C4-2B (cell line): ENCODE measurements at regions not wholly inside any gene's neighbourhood (a gene's known extent, or its start where the extent isn't known, plus 50 kb on each side); places are given as distances from the start of the nearest gene placed in this dataset.

ENCODE experiments used
- H3K27ac ChIP-seq: fragments of 450-650 bp; 2 replicates; pipeline ENCODE4 v1.5.1; 2017
- ZFX ChIP-seq: fragments of 450-650 bp; IDR thresholded peaks from 2 replicates; pipeline ENCODE4 v1.6.1; 2017
- TF ChIP-seq, protein P1 (sequence below): fragments of 450-650 bp; conservative IDR thresholded peaks from 2 replicates; pipeline ENCODE4 v1.5.1; 2017; ENCODE audit warnings: mild to moderate bottlenecking

DNA sequence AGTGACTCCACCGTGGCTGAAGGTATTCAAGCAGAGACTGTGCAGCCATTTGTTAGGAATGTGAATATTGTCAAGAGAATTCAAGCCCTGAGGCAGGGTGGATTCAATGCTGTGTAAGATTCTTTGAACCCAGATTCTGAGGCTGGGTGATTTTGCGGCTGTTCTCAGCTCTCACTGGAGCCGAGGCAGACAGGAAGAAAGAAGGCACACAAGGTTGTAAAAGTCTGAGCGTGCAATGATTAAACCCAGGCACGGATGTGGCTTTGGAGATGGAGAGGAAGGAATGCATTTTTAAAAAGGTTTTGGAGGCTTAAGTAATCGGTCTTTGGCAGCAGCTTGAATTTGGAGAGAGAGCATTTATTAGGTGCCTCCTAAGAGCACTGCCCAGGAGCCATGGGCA lies 187.9 kb downstream of the KATNAL1 start:
- TF ChIP-seq, protein P1, sequence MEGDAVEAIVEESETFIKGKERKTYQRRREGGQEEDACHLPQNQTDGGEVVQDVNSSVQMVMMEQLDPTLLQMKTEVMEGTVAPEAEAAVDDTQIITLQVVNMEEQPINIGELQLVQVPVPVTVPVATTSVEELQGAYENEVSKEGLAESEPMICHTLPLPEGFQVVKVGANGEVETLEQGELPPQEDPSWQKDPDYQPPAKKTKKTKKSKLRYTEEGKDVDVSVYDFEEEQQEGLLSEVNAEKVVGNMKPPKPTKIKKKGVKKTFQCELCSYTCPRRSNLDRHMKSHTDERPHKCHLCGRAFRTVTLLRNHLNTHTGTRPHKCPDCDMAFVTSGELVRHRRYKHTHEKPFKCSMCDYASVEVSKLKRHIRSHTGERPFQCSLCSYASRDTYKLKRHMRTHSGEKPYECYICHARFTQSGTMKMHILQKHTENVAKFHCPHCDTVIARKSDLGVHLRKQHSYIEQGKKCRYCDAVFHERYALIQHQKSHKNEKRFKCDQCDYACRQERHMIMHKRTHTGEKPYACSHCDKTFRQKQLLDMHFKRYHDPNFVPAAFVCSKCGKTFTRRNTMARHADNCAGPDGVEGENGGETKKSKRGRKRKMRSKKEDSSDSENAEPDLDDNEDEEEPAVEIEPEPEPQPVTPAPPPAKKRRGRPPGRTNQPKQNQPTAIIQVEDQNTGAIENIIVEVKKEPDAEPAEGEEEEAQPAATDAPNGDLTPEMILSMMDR, result no peak
- TF ChIP-seq ZFX, result 0 out of 2 replicates have a peak, but pooled peaks have one; percentile 10
- H3K27ac ChIP-seq, result no peak overlapping the region

DNA sequence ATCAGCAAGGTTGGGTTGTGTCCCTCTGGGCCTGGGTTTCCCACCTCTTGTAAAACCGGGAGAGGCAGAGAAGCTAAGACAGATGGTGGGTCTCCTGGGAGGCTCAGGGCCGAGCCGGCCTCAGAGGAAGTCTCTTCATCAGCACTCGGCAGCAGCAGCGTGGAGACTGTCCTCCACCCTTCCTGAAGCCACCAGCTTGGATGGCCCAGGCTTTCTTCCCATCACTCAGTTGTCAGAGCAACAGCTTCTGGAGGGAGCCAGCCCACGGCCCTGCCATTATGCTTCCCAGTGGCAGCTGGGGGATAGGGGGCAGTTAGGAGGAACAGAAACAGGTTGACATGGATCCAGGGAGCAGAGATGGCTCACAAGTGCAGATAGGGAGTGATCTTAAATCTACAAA lies 191.0 kb downstream of the KATNAL1 start:
- TF ChIP-seq, protein P1, result no peak
- TF ChIP-seq ZFX, result no peak
- no peak overlapping the region for H3K27ac ChIP-seq

DNA sequence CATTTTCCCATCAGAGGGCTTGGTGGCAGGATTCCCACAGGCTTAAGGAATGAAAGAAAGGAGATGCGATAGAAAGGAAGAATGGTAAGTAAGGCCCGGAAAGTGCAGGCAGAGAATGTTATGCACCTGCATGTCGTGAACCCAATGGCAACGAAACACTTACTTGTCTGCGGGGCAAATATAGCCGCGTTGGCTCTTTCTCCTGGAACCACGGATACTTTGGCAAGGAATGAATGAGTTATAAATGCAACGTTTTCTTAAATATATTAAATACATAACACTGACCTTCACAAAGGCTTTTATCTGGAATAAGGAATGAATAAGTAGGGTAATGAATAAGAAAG lies 192.1 kb downstream of the KATNAL1 start:
- peak overlapping the region; percentile 77; the same call in 1 of the 2 replicates for H3K27ac ChIP-seq
- TF ChIP-seq, protein P1, result no peak; the same call in none of the 2 replicates
- no peak for TF ChIP-seq ZFX

DNA sequence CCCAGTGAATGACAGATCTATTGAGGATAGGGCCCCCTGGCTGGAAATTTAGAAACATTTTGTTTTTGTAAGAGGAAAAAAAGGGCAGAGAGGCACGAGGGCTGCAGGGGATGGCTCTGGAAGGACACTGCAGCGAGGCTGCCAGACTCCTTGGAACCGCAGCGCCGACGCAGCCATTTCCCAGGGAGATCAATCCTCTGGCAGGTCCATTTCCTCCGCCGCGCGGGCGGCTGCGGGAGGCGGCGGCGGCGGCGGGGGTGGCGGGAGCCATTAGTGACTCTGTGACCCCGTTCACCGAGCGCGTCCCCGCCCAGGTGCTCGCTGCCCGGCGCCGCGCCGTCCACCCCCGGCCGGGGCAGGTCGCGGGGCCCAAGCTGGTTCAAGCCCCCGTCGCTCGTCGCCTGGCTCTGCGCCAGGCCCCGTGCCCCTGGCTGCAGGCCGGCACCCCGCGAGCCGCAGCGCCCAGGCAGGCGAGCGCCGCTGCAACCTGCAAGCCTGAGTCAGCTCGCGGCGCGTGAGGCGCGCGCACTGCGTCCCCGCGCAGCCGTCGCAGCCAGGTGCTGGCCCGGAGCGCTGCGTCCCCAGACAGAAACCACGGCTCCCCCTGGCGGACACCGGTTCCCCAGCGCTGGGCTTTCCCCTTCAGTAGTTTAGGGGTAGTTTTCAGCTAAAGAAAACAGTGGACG lies 192.6 kb downstream of the KATNAL1 start:
- H3K27ac ChIP-seq, result peak overlapping the region; percentile 77
- TF ChIP-seq, protein P1, result peak; percentile 100
- TF ChIP-seq ZFX, result no peak; the same call in 1 of the 2 replicates

DNA sequence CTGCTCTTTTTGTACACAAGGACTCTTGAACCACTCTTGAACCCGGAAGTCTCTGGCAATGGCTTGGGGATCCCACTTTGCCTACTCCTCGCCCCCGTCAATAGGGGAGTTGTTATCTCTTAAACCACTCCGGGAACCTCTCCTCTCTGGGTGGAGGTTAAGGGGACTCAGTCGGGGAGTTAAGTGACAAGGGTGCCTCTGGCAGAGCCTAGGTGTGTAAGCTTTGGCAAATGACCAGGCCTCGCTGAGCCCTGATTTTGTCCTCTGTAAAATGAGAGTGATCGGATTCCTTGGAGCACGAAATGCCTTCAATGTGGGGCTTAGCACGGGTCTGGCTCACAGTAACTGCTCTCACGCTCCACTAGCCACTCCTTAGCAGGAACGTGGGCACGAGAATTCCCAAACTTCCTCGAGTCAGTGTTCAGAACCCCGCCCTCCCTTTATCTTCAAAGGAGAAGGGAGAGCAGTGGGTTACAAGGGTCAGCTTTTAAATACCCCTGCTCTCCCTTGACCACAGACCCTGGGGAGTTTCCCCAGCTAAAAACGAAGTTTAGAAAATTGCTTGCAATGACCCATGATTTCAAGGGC lies 193.3 kb downstream of the KATNAL1 start:
- TF ChIP-seq, protein P1, result no peak
- no peak for TF ChIP-seq ZFX
- peak overlapping the region; percentile 77 for H3K27ac ChIP-seq

DNA sequence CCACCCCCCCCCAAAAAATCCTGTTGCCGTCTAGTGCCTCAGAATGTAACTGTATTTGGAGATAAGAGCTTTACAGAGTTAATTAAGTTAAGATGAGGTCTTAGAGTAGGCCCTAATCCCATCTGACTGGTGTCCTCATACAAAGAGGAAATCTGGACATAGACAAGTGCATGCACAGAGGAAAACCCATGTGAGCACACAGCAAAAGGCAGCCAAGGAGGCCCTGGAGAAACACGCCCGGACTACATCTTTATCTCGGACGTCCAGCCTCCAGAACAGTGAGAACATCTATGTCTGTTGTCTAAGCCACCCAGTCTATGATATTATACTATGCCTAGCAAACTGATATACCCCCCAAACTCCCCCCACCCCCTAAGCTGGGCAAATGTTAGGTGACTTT lies 193.8 kb downstream of the KATNAL1 start:
- H3K27ac ChIP-seq, result no peak overlapping the region

More for the DNA sequence above, 193.8 kb downstream of the KATNAL1 start:
- TF ChIP-seq, protein P1, result no peak
- TF ChIP-seq ZFX, result no peak
